Ovary (tissue), 3 donors: ENCODE measurements at regions not wholly inside any gene's neighbourhood (a gene's known extent, or its start where the extent isn't known, plus 50 kb on each side); places are given as distances from the start of the nearest gene placed in this dataset.
"Not testable (repeated sequence)": the region's sequence is repeated elsewhere in the genome, so short reads cannot be mapped to it uniquely, and the experiment has no call there.

Source experiments
- POLR2A ChIP-seq: fragments of 450-650 bp; IDR thresholded peaks from one replicate; pipeline ENCODE4 v1.6.1; 2017; ENCODE audit warnings: antibody characterized with exemption, mild to moderate bottlenecking, moderate library complexity
- TF ChIP-seq, protein P1 (sequence below), 3 donors: fragments of 450-650 bp in 2 of 3; fragments of 200-600 bp in 1 of 3; IDR thresholded peaks; one replicate each; pipeline versions ENCODE4 v1.5.1 to v1.8.0; 2016 to 2022; ENCODE audit warnings: antibody characterized with exemption in 3 of 3, mild to moderate bottlenecking in 1 of 3
- donor health status: DM: no; HTN: no; CAD: no.

DNA sequence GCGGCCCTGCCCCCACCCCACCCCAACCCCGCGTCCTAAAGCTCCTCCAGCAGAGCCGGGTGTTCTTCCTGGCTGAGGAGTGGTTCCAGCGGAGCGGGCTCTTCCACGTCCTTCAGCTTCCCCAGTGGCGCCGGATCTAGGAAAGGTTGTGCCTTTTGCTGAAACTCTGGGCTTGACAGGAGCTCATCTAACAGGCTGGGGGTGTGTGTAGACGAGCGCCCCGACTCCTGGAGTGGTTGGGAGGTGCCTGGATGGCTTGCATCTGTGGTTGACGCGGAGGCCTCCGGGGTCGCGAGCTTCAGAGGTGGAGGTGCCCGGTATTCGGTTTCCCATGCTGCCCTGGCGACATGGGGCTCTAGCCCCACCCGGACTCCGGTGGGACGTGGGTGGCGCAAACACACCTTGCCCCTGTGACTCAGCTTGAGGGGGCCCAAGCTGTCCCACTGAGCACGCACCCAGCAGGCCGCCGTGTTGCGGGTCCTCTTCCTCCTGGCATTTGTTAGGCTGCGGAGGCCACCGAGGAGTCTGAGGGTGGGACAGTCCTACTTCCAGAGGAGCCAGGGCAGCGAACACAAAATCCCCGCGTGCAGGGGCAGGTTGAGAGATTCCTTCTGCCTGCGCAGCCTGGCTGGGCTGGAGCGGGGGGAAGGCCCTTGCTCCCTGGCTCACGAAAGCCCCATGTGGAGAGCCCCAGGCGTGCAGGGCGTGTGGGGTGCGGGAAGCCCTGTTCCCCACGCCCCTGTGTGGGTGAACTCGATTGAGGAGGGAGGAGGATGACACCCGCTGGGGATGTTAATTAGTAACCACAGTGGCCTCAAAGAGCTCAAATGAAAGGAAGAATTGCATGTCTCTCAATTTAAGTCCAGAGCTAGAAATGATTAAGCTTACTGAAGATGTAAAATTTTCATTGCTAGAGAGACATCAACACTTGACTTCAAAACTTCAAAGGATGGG, 3921.7 kb upstream of the OR11H1 start:
- TF ChIP-seq, protein P1, sequence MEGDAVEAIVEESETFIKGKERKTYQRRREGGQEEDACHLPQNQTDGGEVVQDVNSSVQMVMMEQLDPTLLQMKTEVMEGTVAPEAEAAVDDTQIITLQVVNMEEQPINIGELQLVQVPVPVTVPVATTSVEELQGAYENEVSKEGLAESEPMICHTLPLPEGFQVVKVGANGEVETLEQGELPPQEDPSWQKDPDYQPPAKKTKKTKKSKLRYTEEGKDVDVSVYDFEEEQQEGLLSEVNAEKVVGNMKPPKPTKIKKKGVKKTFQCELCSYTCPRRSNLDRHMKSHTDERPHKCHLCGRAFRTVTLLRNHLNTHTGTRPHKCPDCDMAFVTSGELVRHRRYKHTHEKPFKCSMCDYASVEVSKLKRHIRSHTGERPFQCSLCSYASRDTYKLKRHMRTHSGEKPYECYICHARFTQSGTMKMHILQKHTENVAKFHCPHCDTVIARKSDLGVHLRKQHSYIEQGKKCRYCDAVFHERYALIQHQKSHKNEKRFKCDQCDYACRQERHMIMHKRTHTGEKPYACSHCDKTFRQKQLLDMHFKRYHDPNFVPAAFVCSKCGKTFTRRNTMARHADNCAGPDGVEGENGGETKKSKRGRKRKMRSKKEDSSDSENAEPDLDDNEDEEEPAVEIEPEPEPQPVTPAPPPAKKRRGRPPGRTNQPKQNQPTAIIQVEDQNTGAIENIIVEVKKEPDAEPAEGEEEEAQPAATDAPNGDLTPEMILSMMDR (IDR thresholded peaks at IDR 0.05): not testable (repeated sequence)
- not testable (repeated sequence) for TF ChIP-seq POLR2A
